HG03457 (cell line): ENCODE measurements at regions not wholly inside any gene's neighbourhood (a gene's known extent, or its start where the extent isn't known, plus 50 kb on each side); places are given as distances from the start of the nearest gene placed in this dataset.

Experiments used
- ATAC-seq: cut with Tn5 transposase; IDR thresholded peaks from one replicate; pipeline ENCODE4 v1.9.1; 2021; ENCODE audit warnings: moderate number of reproducible peaks; ENCODE audit not compliant: unreplicated experiment

GRCh38 chr3:134079761-134080160 lies 50.0 kb upstream of the SLCO2A1 start:
- no peak for ATAC-seq
